B cell (primary cell): ENCODE measurements at regions not wholly inside any gene's neighbourhood (a gene's known extent, or its start where the extent isn't known, plus 50 kb on each side); places are given as distances from the start of the nearest gene placed in this dataset.

Experiments used
- ATAC-seq: fragments of 200-7000 bp; cut with Tn5 transposase; one replicate; pipeline ENCODE4 v1.10.0; 2021; ENCODE audit warnings: low read depth, mild to moderate bottlenecking, moderate number of reproducible peaks, moderate library complexity
- CTCF ChIA-PET: fragments of 350-600 bp; sonication (Branson Sonifier 250); formaldehyde crosslinking; loops from one replicate; lab custom pipeline; 2021; ENCODE audit warnings: antibody characterized with exemption, inconsistent platforms; lab: Charles Lee
- POLR2A ChIA-PET: fragments of 350-600 bp; sonication (Branson Sonifier 250); formaldehyde crosslinking; loops from one replicate; lab custom pipeline; 2021; ENCODE audit warnings: antibody characterized with exemption; lab: Charles Lee
- DNase-seq: peaks from one replicate; pipeline ENCODE4 v3.0.0; 2013
- H2AFZ ChIP-seq: 2 replicates; pipeline ENCODE4 v1.6.1; 2012; ENCODE audit warnings: mild to moderate bottlenecking, low read depth, low read length; ENCODE audit not compliant: insufficient read depth, poor library complexity, severe bottlenecking
- H3K27ac ChIP-seq, 2 donors: 1 replicate in 1 of 2; 2 replicates in 1 of 2; pipeline ENCODE4 v1.5.1; 2012 to 2013; ENCODE audit warnings: low read length in 2 of 2, mild to moderate bottlenecking in 2 of 2, moderate library complexity in 1 of 2
- H3K27me3 ChIP-seq, 4 experiments: fragments of 200-600 bp in 1 of 4; sonication (generic) in 1 of 4; replicated peaks in 1 of 4; 1 replicate in 2 of 4; 2 replicates in 2 of 4; pipeline versions ENCODE4 v1.6.1 to v1.7.0; 2013 to 2016; ENCODE audit warnings: low read length in 3 of 4, mild to moderate bottlenecking in 2 of 4, mixed read lengths in 1 of 4, moderate library complexity in 1 of 4; ENCODE audit not compliant: insufficient read depth in 4 of 4, control insufficient read depth in 3 of 4; ENCODE audit errors: control extremely low read depth in 1 of 4
- H3K36me3 ChIP-seq, 2 experiments: replicated peaks in 1 of 2; 1 replicate in 1 of 2; 2 replicates in 1 of 2; pipeline versions ENCODE4 v1.6.1 to v1.7.1; 2013; ENCODE audit warnings: low read length in 1 of 2; ENCODE audit not compliant: insufficient read depth in 2 of 2, control insufficient read depth in 1 of 2; ENCODE audit errors: control extremely low read depth in 1 of 2, extremely low read depth in 1 of 2
- H3K4me1 ChIP-seq, 2 donors: fragments of 200-600 bp in 1 of 2; sonication (generic) in 1 of 2; 1 replicate in 1 of 2; 2 replicates in 1 of 2; pipeline versions ENCODE4 v1.5.1 to v1.6.1; 2013 to 2017; ENCODE audit warnings: low read length in 2 of 2; ENCODE audit not compliant: control insufficient read depth in 2 of 2, insufficient read depth in 2 of 2
- H3K4me2 ChIP-seq: replicated peaks from 2 replicates; pipeline ENCODE3; 2012; ENCODE audit warnings: mild to moderate bottlenecking, low read depth, low read length; ENCODE audit not compliant: poor library complexity, severe bottlenecking
- H3K4me3 ChIP-seq, 5 experiments: fragments of 200-600 bp in 1 of 5; sonication (generic) in 1 of 5; 1 replicate in 3 of 5; 2 replicates in 2 of 5; pipeline versions ENCODE4 v1.5.1 to v1.7.0; 2011 to 2016; ENCODE audit warnings: low read length in 4 of 5, mild to moderate bottlenecking in 4 of 5, low read depth in 2 of 5, control low read depth in 1 of 5, moderate library complexity in 1 of 5; ENCODE audit not compliant: insufficient read depth in 1 of 5; ENCODE audit errors: control extremely low read depth in 1 of 5, extremely low read depth in 1 of 5
- H3K79me2 ChIP-seq: fragments of 200-600 bp; sonication (generic); one replicate; pipeline ENCODE4 v1.6.0; 2016; ENCODE audit warnings: low read length; ENCODE audit not compliant: control insufficient read depth, insufficient read depth
- H3K9ac ChIP-seq: fragments of 200-600 bp; sonication (generic); 2 replicates; pipeline ENCODE4 v1.6.1; 2017; ENCODE audit warnings: mild to moderate bottlenecking, low read length, moderate library complexity
- H3K9me3 ChIP-seq, 3 donors: one replicate each; pipeline versions ENCODE4 v1.6.1 to v1.7.1; 2013; ENCODE audit warnings: low read length in 2 of 3; ENCODE audit not compliant: control insufficient read depth in 2 of 3, insufficient read depth in 1 of 3; ENCODE audit errors: control extremely low read depth in 1 of 3
- H4K20me1 ChIP-seq: 2 replicates; pipeline ENCODE4 v1.6.0; 2012; ENCODE audit warnings: mild to moderate bottlenecking, low read length; ENCODE audit not compliant: insufficient read depth, control insufficient read depth, poor library complexity, severe bottlenecking
- H3K27ac Mint-ChIP-seq: one replicate; pipeline ENCODE4 v1.8.0; 2021; ENCODE audit warnings: mixed read lengths
- H3K27me3 Mint-ChIP-seq: one replicate; pipeline ENCODE4 v1.8.0; 2021; ENCODE audit warnings: mixed read lengths
- H3K4me1 Mint-ChIP-seq: one replicate; pipeline ENCODE4 v1.8.0; 2021; ENCODE audit warnings: mixed read lengths
- H3K4me3 Mint-ChIP-seq: one replicate; pipeline ENCODE4 v1.8.0; 2021; ENCODE audit warnings: mixed read lengths
- H3K9me3 Mint-ChIP-seq: one replicate; pipeline ENCODE4 v1.8.0; 2022; ENCODE audit warnings: mixed read lengths; ENCODE audit not compliant: insufficient read depth
- EZH2 ChIP-seq: IDR thresholded peaks from 2 replicates; pipeline ENCODE4 v1.6.1; 2012; ENCODE audit warnings: borderline replicate concordance, low read depth, mild to moderate bottlenecking, moderate library complexity, low read length; ENCODE audit not compliant: insufficient read depth, poor library complexity, severe bottlenecking
- WGBS: methylation state at CpG from one replicate; pipeline ENCODE4 v1.1.5; 2013; ENCODE audit warnings: missing lambda C conversion rate; ENCODE audit not compliant: insufficient coverage; 5-methylcytosine and 5-hydroxymethylcytosine counted together
- intact Hi-C: fragments of 100-400 bp; cut with micrococcal nuclease; formaldehyde crosslinking; loops from one replicate; pipeline ENCODE4 v1.10.0; 2022
- TF ChIP-seq, protein P1 (sequence below): fragments of 200-600 bp; IDR thresholded peaks from one replicate; pipeline ENCODE4 v1.8.0; 2022; ENCODE audit warnings: antibody characterized with exemption, mild to moderate bottlenecking

DNA sequence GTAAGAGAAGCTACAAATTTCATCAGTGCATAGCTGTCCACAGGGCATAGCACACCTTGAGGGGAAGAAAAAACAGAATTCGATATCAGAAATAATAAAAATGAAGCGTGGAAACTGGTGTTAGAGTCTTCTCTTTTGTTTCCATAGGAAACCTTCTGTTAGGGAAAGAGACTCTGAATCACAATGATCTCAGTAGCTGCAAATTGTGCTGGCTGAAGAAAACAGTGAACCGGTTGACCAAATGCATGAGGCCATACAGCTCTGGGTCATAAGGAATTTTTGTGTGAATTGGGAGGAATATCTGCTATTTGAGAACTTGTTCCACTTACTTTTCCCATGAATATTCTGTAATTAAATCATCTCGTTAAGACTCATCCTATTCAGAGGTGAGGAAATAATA lies 580.2 kb upstream of the NECTIN3 start:
- peaks cover 7% of the 10 kb centered on the region for H3K9me3 Mint-ChIP-seq
- ChIA-PET POLR2A (no interaction called here), CTCF (no interaction called here)
- Histone ChIP-seq H3K4me1 (no peaks in the 10 kb centered on the region), H3K9me3 (peaks cover 1 to 15% (median 14%) of the 10 kb centered on the region in 3 donors), H3K4me3 (no peak overlapping the region), H3K79me2 (no peaks in the 10 kb centered on the region), H3K9ac (no peak overlapping the region), H3K27me3 (no peaks in the 10 kb centered on the region), H2AFZ (no peak overlapping the region), H4K20me1 (no peaks in the 10 kb centered on the region), H3K4me2 (no peak overlapping the region), H3K36me3 (no peaks in the 10 kb centered on the region), H3K27ac (no peak overlapping the region)
- no peak for DNase-seq
- WGBS: 30% methylated on average over 2 of the region's 4 CpGs
- no peaks in the 10 kb centered on the region for H3K4me1 Mint-ChIP-seq
- H3K27ac Mint-ChIP-seq: no peak overlapping the region
- ATAC-seq: no peak
- no peak overlapping the region for H3K4me3 Mint-ChIP-seq
- TF ChIP-seq, protein P1, sequence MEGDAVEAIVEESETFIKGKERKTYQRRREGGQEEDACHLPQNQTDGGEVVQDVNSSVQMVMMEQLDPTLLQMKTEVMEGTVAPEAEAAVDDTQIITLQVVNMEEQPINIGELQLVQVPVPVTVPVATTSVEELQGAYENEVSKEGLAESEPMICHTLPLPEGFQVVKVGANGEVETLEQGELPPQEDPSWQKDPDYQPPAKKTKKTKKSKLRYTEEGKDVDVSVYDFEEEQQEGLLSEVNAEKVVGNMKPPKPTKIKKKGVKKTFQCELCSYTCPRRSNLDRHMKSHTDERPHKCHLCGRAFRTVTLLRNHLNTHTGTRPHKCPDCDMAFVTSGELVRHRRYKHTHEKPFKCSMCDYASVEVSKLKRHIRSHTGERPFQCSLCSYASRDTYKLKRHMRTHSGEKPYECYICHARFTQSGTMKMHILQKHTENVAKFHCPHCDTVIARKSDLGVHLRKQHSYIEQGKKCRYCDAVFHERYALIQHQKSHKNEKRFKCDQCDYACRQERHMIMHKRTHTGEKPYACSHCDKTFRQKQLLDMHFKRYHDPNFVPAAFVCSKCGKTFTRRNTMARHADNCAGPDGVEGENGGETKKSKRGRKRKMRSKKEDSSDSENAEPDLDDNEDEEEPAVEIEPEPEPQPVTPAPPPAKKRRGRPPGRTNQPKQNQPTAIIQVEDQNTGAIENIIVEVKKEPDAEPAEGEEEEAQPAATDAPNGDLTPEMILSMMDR: no peak
- TF ChIP-seq EZH2: no peak
- intact Hi-C loops: no loop called here
- H3K27me3 Mint-ChIP-seq: no peaks in the 10 kb centered on the region

DNA sequence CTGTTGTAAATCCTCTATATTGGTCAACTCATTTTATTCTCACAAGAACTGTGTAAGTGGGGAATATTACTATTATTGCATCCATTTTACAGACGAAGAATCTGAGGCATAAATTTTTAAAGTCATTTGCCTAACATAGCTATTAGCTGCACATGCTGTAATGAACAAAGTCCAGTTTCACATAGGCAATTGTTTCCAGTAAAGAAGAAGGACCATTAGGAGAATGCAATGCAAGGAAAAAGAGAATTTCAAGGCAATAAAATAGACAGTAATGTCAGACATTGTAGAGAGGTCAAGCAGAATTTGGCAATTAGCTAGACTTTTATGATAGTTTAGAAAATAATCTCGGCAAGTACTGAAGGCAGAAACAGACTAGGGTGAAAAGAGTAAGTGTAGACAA lies 578.7 kb upstream of the NECTIN3 start:
- Histone ChIP-seq H3K27me3 (no peaks in the 10 kb centered on the region), H3K4me2 (no peak overlapping the region), H3K36me3 (no peaks in the 10 kb centered on the region), H3K4me1 (no peaks in the 10 kb centered on the region), H3K4me3 (no peak overlapping the region), H3K9me3 (peaks cover 1 to 10% (median 5%) of the 10 kb centered on the region in 3 donors), H3K79me2 (no peaks in the 10 kb centered on the region), H4K20me1 (no peaks in the 10 kb centered on the region), H3K27ac (no peak overlapping the region), H3K9ac (no peak overlapping the region), H2AFZ (no peak overlapping the region)
- H3K27me3 Mint-ChIP-seq: no peaks in the 10 kb centered on the region
- no peak for TF ChIP-seq EZH2
- TF ChIP-seq, protein P1: no peak
- DNase-seq (no peak), ATAC-seq (no peak)
- intact Hi-C loops: no loop called here
- H3K27ac Mint-ChIP-seq: no peak overlapping the region
- ChIA-PET CTCF (no interaction called here), POLR2A (no interaction called here)
- H3K9me3 Mint-ChIP-seq: peaks cover under 1% of the 10 kb centered on the region
- no peaks in the 10 kb centered on the region for H3K4me1 Mint-ChIP-seq
- WGBS: no CpG with 5 or more reads among the region's 2 CpGs
- H3K4me3 Mint-ChIP-seq: no peak overlapping the region
